K562 (cell line): ENCODE measurements at regions not wholly inside any gene's neighbourhood (a gene's known extent, or its start where the extent isn't known, plus 50 kb on each side); places are given as distances from the start of the nearest gene placed in this dataset.

Experiments used
- ATAC-seq: fragments of 200-7000 bp; cut with Tn5 transposase; 3 replicates; pipeline ENCODE4 v1.9.1; 2020; ENCODE audit warnings: moderate library complexity
- BruUV-seq: library from RNA; stranded (reverse); fragments of 400-500 nt; replicated peaks from 2 replicates; lab custom pipeline; 2021; lab: Mats Ljungman, UMichigan
- CTCF ChIA-PET: fragments of 300-600 bp; formaldehyde crosslinking; extraction: SDS; loops from one replicate; lab custom pipeline; 2021; ENCODE audit warnings: low intra/inter-chr PET ratio; lab: Yijun Ruan, JAX
- POLR2A ChIA-PET: fragments of 300-600, 350-650 bp; sonication (Branson Sonifier 250); formaldehyde crosslinking; extraction: SDS; loops from one replicate; lab custom pipeline; 2021; ENCODE audit warnings: antibody characterized with exemption, inconsistent platforms; lab: Yijun Ruan, JAX
- DNase-seq, 4 experiments: peaks; one replicate each; pipeline versions ENCODE4 v3.0.0 to v3.0.0-alpha.2; 2011 to 2018; ENCODE audit warnings: low spot score in 3 of 4, mixed read lengths in 3 of 4; ENCODE audit errors: extremely low read depth in 1 of 4
- FAIRE-seq: peaks from 2 replicates; lab custom pipeline; 2011; peaks lifted over from hg19 to GRCh38; lab: Jason Lieb, UNC
- H2AFZ ChIP-seq: 2 replicates; pipeline ENCODE4 v1.6.0; 2011; ENCODE audit warnings: low read depth, low read length, control low read depth, inconsistent platforms
- H3K27ac ChIP-seq: fragments of 200-600 bp; 3 replicates; pipeline ENCODE4 v1.8.0; 2011; ENCODE audit warnings: low read depth, mild to moderate bottlenecking, control low read depth, inconsistent platforms, low read length, moderate library complexity, mixed read lengths; ENCODE audit errors: extremely low read depth
- H3K27me3 ChIP-seq, 2 experiments: fragments of 300-600 bp in 1 of 2; 2 replicates in 1 of 2; 3 replicates in 1 of 2; pipeline versions ENCODE4 v1.6.0 to v1.8.0; 2011; ENCODE audit warnings: inconsistent platforms in 2 of 2, low read length in 2 of 2, mild to moderate bottlenecking in 1 of 2, mixed read lengths in 1 of 2, moderate library complexity in 1 of 2; ENCODE audit not compliant: control insufficient read depth in 2 of 2, insufficient read depth in 2 of 2
- H3K36me3 ChIP-seq: fragments of 300-600 bp; 3 replicates; pipeline ENCODE4 v1.8.0; 2011; ENCODE audit warnings: mild to moderate bottlenecking, low read length, inconsistent platforms; ENCODE audit not compliant: control insufficient read depth, insufficient read depth
- H3K4me1 ChIP-seq, 2 experiments: fragments of 200-600 bp in 1 of 2; replicated peaks in 1 of 2; 2 replicates in 1 of 2; 3 replicates in 1 of 2; pipeline versions ENCODE4 v1.5.1 to v1.8.0; 2011; ENCODE audit warnings: inconsistent platforms in 2 of 2, low read length in 2 of 2, mild to moderate bottlenecking in 1 of 2, mixed read lengths in 1 of 2, moderate library complexity in 1 of 2; ENCODE audit not compliant: control insufficient read depth in 2 of 2, insufficient read depth in 2 of 2
- H3K4me2 ChIP-seq: 2 replicates; pipeline ENCODE4 v1.6.1; 2011; ENCODE audit warnings: low read length, control low read depth, inconsistent platforms, mixed read lengths; ENCODE audit not compliant: insufficient read depth
- H3K4me3 ChIP-seq: fragments of 200-600 bp; sonication (generic), shearing (Covaris generic); 2 replicates; pipeline ENCODE4 v1.5.1; 2016; ENCODE audit warnings: control low read depth, inconsistent platforms
- H3K79me2 ChIP-seq: fragments of 200-600 bp; 3 replicates; pipeline ENCODE4 v1.8.0; 2011; ENCODE audit warnings: low read length, inconsistent platforms; ENCODE audit not compliant: control insufficient read depth, insufficient read depth
- H3K9ac ChIP-seq, 2 experiments: 2 replicates each; pipeline versions ENCODE4 v1.6.0 to v1.6.1; 2011; ENCODE audit warnings: low read depth in 2 of 2, low read length in 2 of 2, control low read depth in 1 of 2, inconsistent platforms in 1 of 2, mild to moderate bottlenecking in 1 of 2, mixed read lengths in 1 of 2; ENCODE audit not compliant: insufficient read depth in 1 of 2
- H3K9me1 ChIP-seq: one replicate; pipeline ENCODE4 v1.6.0; 2011; ENCODE audit warnings: inconsistent platforms, mild to moderate bottlenecking, low read length, moderate library complexity; ENCODE audit not compliant: control insufficient read depth, insufficient read depth
- H3K9me3 ChIP-seq: replicated peaks from 2 replicates; pipeline ENCODE4 v1.5.1; 2011; ENCODE audit warnings: low read depth, low read length, inconsistent platforms; ENCODE audit not compliant: control insufficient read depth, insufficient read depth
- H4K20me1 ChIP-seq: replicated peaks from 2 replicates; pipeline ENCODE4 v1.6.1; 2011; ENCODE audit warnings: low read length, inconsistent platforms, mixed read lengths; ENCODE audit not compliant: control insufficient read depth, insufficient read depth
- FOXK2 ChIP-seq, 2 experiments: fragments of 450-650 bp; IDR thresholded peaks in 1 of 2; conservative IDR thresholded peaks in 1 of 2; 2 replicates each; pipeline ENCODE4 v1.6.1; 2016; ENCODE audit warnings: low read depth in 2 of 2, mild to moderate bottlenecking in 1 of 2
- SPI1 ChIP-seq: IDR thresholded peaks from 2 replicates; pipeline ENCODE4 v1.6.1; 2011; ENCODE audit warnings: low read depth, low read length, control low read depth, borderline replicate concordance
- ZFPM2 ChIP-seq: fragments of 250-450 bp; sonication (Bioruptor Pico); IDR thresholded peaks from 2 replicates; pipeline ENCODE4 v1.5.1; 2022; ENCODE audit warnings: mild to moderate bottlenecking
- WGBS: fragments of 100-300 bp; shearing (Covaris generic); methylation state at CpG from one replicate; pipeline ENCODE4 v1.1.6; 2016; ENCODE audit warnings: low coverage, mixed read lengths; ENCODE audit not compliant: insufficient coverage; ENCODE audit errors: missing lambda C conversion rate; 5-methylcytosine and 5-hydroxymethylcytosine counted together
- in situ Hi-C: fragments of 300-500 bp; cut with MboI; formaldehyde crosslinking; loops from 4 replicates; pipeline ENCODE4 v1.15.0; 2018; ENCODE audit warnings: inconsistent platforms, mixed read lengths
- intact Hi-C: fragments of 100-400 bp; cut with micrococcal nuclease; formaldehyde crosslinking; loops from 2 replicates; pipeline ENCODE4 v1.14.2; 2022

DNA sequence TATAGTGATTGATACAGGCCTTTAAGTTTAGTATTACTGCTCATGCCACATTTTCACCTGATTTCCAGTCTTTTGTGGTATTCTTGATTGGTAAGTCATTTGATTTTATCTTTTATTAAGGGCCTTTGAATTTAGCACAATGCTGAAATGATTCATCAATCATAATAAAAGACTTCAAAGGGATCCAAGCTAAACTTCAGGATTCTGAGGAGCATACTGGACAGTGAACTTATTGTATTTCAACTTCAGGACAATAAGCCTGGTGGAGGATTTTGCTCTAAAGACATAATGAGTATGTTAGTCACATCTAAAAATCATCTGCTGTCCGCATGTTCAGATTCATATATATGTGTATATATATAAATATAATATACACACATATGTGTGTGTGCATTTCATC lies 233.3 kb downstream of the SETD4 start:
- in situ Hi-C loops, result loop anchor here (10.0 kb wide), 1 partner anchor 392 kb away; no protein-coding TSS in a partner anchor

DNA sequence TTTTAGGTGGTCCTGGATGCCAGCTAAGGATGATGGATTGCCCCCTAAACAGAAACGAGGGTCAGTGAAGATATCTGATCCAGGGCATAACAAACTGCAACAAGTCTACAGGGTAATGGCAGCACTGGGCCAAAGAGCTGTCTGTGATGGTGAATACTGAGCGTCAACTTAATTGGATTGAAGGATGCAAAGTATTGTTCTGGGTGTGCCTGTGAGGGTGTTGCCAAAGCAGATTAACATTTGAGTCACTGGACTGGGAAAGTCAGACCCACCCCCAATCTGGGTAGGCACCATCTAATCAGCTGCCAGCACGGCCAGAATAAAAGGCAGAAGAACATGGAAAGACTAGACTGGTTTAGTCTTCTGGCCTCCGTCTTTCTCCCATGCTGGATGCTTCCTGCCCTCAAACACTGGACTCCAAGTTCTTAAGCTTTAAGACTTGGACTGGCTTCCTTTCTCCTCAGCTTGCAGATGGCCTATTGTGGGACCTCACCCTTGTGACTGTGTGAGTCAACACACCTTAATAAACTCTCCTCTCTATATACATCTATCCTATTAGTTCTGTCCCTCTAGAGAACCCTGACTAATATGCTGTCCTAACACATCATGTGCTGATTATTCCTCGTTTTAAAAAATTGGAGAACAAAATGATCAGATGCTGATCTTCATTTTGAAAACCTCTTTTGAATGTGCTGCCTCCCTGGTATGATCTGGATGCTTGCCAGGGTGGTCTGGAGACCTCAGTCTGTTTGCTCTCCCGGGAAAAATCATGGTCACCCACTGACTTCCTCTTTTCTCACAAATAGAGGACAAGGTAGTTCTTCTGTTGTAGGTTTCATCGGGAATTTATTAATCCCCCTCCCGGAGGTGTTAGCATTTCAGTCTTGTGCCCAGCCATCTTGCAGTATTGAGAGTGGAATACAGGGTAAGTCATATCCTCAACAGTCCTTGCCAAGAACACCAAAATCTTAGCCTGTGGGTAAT lies 234.7 kb downstream of the SETD4 start:
- ChIA-PET CTCF (no interaction called here), POLR2A (no interaction called here)
- Histone ChIP-seq H3K9ac (no peak overlapping the region), H3K4me2 (no peak overlapping the region), H3K9me1 (no peaks in the 10 kb centered on the region), H3K4me1 (no peaks in the 10 kb centered on the region), H2AFZ (no peak overlapping the region), H3K36me3 (no peaks in the 10 kb centered on the region), H3K79me2 (no peaks in the 10 kb centered on the region), H4K20me1 (no peaks in the 10 kb centered on the region), H3K27ac (no peak overlapping the region), H3K4me3 (no peak overlapping the region), H3K27me3 (no peaks in the 10 kb centered on the region; a peak in 1 of 5 replicates), H3K9me3 (no peaks in the 10 kb centered on the region)
- no TSS peak for BruUV-seq
- TF ChIP-seq SPI1, result peak; percentile 89
- no peak for TF ChIP-seq ZFPM2 (CRISPR knock-in tag)
- WGBS, result under 1% methylated on average over 8 of the region's 8 CpGs
- FAIRE-seq (no peak), DNase-seq (no peak), ATAC-seq (no peak)
- in situ Hi-C loops (loop anchor here (10.0 kb wide), 1 partner anchor 391 kb away; no protein-coding TSS in a partner anchor), intact Hi-C loops (no loop called here)

More for the DNA sequence above, 233.3 kb downstream of the SETD4 start:
- WGBS, result 4% methylated on average over 1 of the region's 1 CpG
- DNase-seq (no peak), FAIRE-seq (no peak), ATAC-seq (no peak)
- no peaks in the 10 kb centered on the region for H3K9me3 ChIP-seq
- H2AFZ ChIP-seq, result no peak overlapping the region
- CTCF ChIA-PET, result no interaction called here
- no peak overlapping the region for H3K9ac ChIP-seq
- no TSS peak for BruUV-seq
- H3K4me2 ChIP-seq, result no peak overlapping the region
- peaks cover 4 to 7% of the 10 kb centered on the region in 2 experiments; a peak in 1 of 5 replicates for H3K27me3 ChIP-seq
- H3K4me1 ChIP-seq, result no peaks in the 10 kb centered on the region
- no peaks in the 10 kb centered on the region for H3K9me1 ChIP-seq
- TF ChIP-seq FOXK2 (conservative IDR thresholded peaks at IDR 0.05 in 1 of 2, IDR thresholded peaks at IDR 0.05 in 1 of 2; ENCODE audit: low read depth in 2 of 2), result no peak
- no peaks in the 10 kb centered on the region for H4K20me1 ChIP-seq
- H3K79me2 ChIP-seq, result no peaks in the 10 kb centered on the region
- no peak overlapping the region for H3K4me3 ChIP-seq
- H3K27ac ChIP-seq, result no peak overlapping the region
- no peaks in the 10 kb centered on the region for H3K36me3 ChIP-seq
- intact Hi-C loops, result no loop called here
- POLR2A ChIA-PET, result no interaction called here
